PC-9 (cell line): ENCODE measurements at regions not wholly inside any gene's neighbourhood (a gene's known extent, or its start where the extent isn't known, plus 50 kb on each side); places are given as distances from the start of the nearest gene placed in this dataset.

Experiments
- EZH2 ChIP-seq: fragments of 200-600 bp; sonication (generic); IDR thresholded peaks from 2 replicates; pipeline ENCODE4 v1.8.0; 2017; ENCODE audit warnings: antibody characterized with exemption, low read depth
- TF ChIP-seq, protein P1 (sequence below): fragments of 200-600 bp; sonication (generic); conservative IDR thresholded peaks from 2 replicates; pipeline ENCODE4 v1.6.1; 2017; ENCODE audit warnings: mixed run types, antibody characterized with exemption, mild to moderate bottlenecking, moderate library complexity

DNA sequence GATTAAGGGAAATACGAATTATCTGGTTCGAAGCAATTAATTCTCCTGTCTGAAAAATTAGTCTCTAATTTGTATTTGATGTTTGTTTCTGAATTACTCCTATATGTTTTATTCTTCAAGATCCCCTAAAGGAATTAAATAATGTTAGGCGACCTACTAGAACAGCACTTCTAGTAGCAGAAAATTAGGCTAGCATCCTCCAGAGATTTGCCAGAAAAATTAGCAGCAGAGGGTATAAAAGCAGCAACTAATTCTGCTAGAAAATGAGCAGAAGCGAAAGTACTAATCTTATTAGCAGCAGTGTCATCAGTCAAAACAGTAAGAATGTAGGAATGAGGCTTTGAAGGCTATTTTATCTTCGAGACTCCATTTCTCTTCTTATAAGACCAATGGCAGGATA, 114.3 kb upstream of the PJA2 start:
- TF ChIP-seq, protein P1, sequence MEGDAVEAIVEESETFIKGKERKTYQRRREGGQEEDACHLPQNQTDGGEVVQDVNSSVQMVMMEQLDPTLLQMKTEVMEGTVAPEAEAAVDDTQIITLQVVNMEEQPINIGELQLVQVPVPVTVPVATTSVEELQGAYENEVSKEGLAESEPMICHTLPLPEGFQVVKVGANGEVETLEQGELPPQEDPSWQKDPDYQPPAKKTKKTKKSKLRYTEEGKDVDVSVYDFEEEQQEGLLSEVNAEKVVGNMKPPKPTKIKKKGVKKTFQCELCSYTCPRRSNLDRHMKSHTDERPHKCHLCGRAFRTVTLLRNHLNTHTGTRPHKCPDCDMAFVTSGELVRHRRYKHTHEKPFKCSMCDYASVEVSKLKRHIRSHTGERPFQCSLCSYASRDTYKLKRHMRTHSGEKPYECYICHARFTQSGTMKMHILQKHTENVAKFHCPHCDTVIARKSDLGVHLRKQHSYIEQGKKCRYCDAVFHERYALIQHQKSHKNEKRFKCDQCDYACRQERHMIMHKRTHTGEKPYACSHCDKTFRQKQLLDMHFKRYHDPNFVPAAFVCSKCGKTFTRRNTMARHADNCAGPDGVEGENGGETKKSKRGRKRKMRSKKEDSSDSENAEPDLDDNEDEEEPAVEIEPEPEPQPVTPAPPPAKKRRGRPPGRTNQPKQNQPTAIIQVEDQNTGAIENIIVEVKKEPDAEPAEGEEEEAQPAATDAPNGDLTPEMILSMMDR: no peak
- no peak for TF ChIP-seq EZH2
